BE2C (cell line): ENCODE measurements at regions not wholly inside any gene's neighbourhood (a gene's known extent, or its start where the extent isn't known, plus 50 kb on each side); places are given as distances from the start of the nearest gene placed in this dataset.

Source experiments
- DNase-seq: peaks from one replicate; pipeline ENCODE4 v3.0.0-alpha.2; 2020
- H3K27me3 ChIP-seq: fragments of 250-450 bp; sonication (Bioruptor Pico); 2 replicates; pipeline ENCODE4 v1.5.1; 2020; ENCODE audit warnings: mild to moderate bottlenecking
- H3K36me3 ChIP-seq: fragments of 250-450 bp; sonication (Bioruptor Pico); 2 replicates; pipeline ENCODE4 v1.5.1; 2020; ENCODE audit warnings: mild to moderate bottlenecking
- H3K4me1 ChIP-seq: fragments of 250-450 bp; sonication (Bioruptor Pico); 2 replicates; pipeline ENCODE4 v1.5.1; 2020
- H3K4me3 ChIP-seq: 2 replicates; pipeline ENCODE4 v1.5.1; 2011; ENCODE audit warnings: low read depth, low read length
- H3K9me3 ChIP-seq: fragments of 250-450 bp; sonication (Bioruptor Pico); 2 replicates; pipeline ENCODE4 v1.5.1; 2020
- TF ChIP-seq, protein P1 (sequence below): IDR thresholded peaks from 2 replicates; pipeline ENCODE4 v1.5.1; 2012; ENCODE audit warnings: mild to moderate bottlenecking, low read depth, low read length

DNA sequence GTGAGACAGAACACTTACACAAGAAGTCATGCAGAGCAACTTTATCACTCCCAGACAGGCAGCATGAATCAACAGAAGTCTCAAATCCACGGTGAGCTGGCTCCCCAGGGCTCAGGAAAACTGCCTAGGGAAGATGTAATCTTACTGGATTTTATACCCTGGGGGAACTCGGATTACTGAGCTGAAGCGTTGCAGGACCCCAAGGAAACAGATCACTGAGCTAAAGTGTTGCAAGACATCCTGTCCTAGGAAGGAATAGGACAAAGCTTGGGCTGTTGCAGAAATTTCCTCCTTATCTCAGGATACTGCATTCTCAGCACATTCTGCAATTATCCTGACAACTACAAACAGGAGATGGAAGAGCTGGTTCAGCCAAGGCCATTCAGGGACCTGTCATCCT is 224.8 kb downstream of the TFAP2A start:
- Histone ChIP-seq H3K9me3 (no peaks in the 10 kb centered on the region), H3K4me3 (no peak overlapping the region), H3K36me3 (no peaks in the 10 kb centered on the region), H3K4me1 (no peaks in the 10 kb centered on the region), H3K27me3 (no peaks in the 10 kb centered on the region)
- TF ChIP-seq, protein P1, sequence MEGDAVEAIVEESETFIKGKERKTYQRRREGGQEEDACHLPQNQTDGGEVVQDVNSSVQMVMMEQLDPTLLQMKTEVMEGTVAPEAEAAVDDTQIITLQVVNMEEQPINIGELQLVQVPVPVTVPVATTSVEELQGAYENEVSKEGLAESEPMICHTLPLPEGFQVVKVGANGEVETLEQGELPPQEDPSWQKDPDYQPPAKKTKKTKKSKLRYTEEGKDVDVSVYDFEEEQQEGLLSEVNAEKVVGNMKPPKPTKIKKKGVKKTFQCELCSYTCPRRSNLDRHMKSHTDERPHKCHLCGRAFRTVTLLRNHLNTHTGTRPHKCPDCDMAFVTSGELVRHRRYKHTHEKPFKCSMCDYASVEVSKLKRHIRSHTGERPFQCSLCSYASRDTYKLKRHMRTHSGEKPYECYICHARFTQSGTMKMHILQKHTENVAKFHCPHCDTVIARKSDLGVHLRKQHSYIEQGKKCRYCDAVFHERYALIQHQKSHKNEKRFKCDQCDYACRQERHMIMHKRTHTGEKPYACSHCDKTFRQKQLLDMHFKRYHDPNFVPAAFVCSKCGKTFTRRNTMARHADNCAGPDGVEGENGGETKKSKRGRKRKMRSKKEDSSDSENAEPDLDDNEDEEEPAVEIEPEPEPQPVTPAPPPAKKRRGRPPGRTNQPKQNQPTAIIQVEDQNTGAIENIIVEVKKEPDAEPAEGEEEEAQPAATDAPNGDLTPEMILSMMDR, result no peak
- no peak for DNase-seq

- no peak overlapping the region for H3K4me3 ChIP-seq
- DNase-seq, result no peak
- H3K9me3 ChIP-seq, result no peaks in the 10 kb centered on the region
- no peaks in the 10 kb centered on the region for H3K4me1 ChIP-seq
- TF ChIP-seq, protein P1, result no peak
- no peaks in the 10 kb centered on the region for H3K27me3 ChIP-seq
- H3K36me3 ChIP-seq, result no peaks in the 10 kb centered on the region
Measured at GRCh38 chr6:10184371-10185227, 230.3 kb downstream of the TFAP2A start.

GRCh38 chr6:10180138-10181074 is 234.5 kb downstream of the TFAP2A start:
- H3K4me3 ChIP-seq, result no peak overlapping the region
- no peaks in the 10 kb centered on the region for H3K9me3 ChIP-seq
- H3K27me3 ChIP-seq, result no peaks in the 10 kb centered on the region
- TF ChIP-seq, protein P1, result no peak
- no peaks in the 10 kb centered on the region for H3K36me3 ChIP-seq
- DNase-seq, result no peak
- H3K4me1 ChIP-seq, result no peaks in the 10 kb centered on the region

DNA sequence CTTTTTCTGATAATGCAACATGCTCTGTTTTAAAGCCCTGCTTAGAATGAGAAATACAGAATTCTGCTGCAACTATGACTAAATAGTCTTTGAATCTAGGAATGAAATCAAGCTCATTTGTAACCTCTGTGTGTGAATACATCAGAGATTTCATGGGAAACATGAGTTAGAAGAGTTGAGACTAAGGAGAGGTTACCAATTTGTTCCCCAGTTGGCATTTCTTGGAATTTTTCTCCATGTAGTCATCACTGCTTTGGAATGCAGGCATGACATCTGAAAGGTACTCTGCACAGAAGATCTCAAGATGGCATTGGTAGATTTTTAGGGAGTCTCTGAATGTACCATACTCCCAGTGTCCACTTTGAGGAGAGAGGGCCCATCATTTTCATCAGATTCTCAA is 237.2 kb downstream of the TFAP2A start:
- Histone ChIP-seq H3K4me1 (no peaks in the 10 kb centered on the region), H3K36me3 (no peaks in the 10 kb centered on the region), H3K4me3 (no peak overlapping the region), H3K9me3 (no peaks in the 10 kb centered on the region), H3K27me3 (no peaks in the 10 kb centered on the region)
- DNase-seq, result no peak
- TF ChIP-seq, protein P1, result no peak

GRCh38 chr6:10175362-10175761 is 239.5 kb downstream of the TFAP2A start:
- DNase-seq, result no peak
- TF ChIP-seq, protein P1, result no peak

More at GRCh38 chr6:10175362-10175761, 239.5 kb downstream of the TFAP2A start:
- H3K36me3 ChIP-seq, result no peaks in the 10 kb centered on the region
- H3K4me3 ChIP-seq, result no peak overlapping the region
- no peaks in the 10 kb centered on the region for H3K27me3 ChIP-seq
- no peaks in the 10 kb centered on the region for H3K4me1 ChIP-seq
- no peaks in the 10 kb centered on the region for H3K9me3 ChIP-seq
